Stomach (tissue), 8 donors: ENCODE measurements at regions not wholly inside any gene's neighbourhood (a gene's known extent, or its start where the extent isn't known, plus 50 kb on each side); places are given as distances from the start of the nearest gene placed in this dataset.

Experiments
- DNase-seq, 2 donors: peaks; one replicate each; pipeline versions ENCODE4 v3.0.0 to v3.0.0-alpha.2; 2013 to 2019
- H3K27ac ChIP-seq, 5 donors: fragments of 200-600 bp in 4 of 5; sonication (generic) in 4 of 5; one replicate each; pipeline ENCODE4 v1.5.1; 2013 to 2019; ENCODE audit warnings: mild to moderate bottlenecking in 1 of 5, moderate library complexity in 1 of 5
- H3K27me3 ChIP-seq, 3 donors: fragments of 200-600 bp; sonication (generic); one replicate each; pipeline ENCODE4 v1.5.1; 2017 to 2019; ENCODE audit warnings: mixed run types in 1 of 3
- H3K36me3 ChIP-seq, 4 donors: fragments of 200-600 bp; sonication (generic); 1 replicate in 3 of 4; 2 replicates in 1 of 4; pipeline ENCODE4 v1.5.1; 2016 to 2019
- H3K4me1 ChIP-seq, 4 donors: fragments of 200-600 bp; sonication (generic); one replicate each; pipeline ENCODE4 v1.5.1; 2016 to 2019
- H3K4me3 ChIP-seq, 4 donors: fragments of 200-600 bp; sonication (generic) in 3 of 4; one replicate each; pipeline ENCODE4 v1.5.1; 2016 to 2019; ENCODE audit warnings: mild to moderate bottlenecking in 1 of 4
- H3K9me3 ChIP-seq, 4 donors: fragments of 200-600 bp; sonication (generic); one replicate each; pipeline ENCODE4 v1.5.1; 2016 to 2019
- EP300 ChIP-seq: sonication (generic); formaldehyde crosslinking; IDR thresholded peaks from one replicate; pipeline ENCODE4 v1.6.1; 2017; ENCODE audit warnings: antibody characterized with exemption
- POLR2A ChIP-seq, 4 donors: fragments of 450-650 bp; IDR thresholded peaks; one replicate each; pipeline ENCODE4 v1.6.1; 2016; ENCODE audit warnings: antibody characterized with exemption in 4 of 4, control low read depth in 2 of 4, mild to moderate bottlenecking in 1 of 4, moderate library complexity in 1 of 4
- POLR2AphosphoS5 ChIP-seq, 3 donors: sonication (generic); formaldehyde crosslinking; IDR thresholded peaks; one replicate each; pipeline ENCODE4 v1.6.1; 2016; ENCODE audit warnings: antibody characterized with exemption in 3 of 3
- WGBS, 5 donors: extraction: QIAGEN DNeasy Blood & Tissue Kit in 3 of 5; methylation state at CpG; one replicate each; pipeline versions ENCODE4 v1.1.5 to v1.1.7; 2013 to 2018; 5-methylcytosine and 5-hydroxymethylcytosine counted together
- intact Hi-C: fragments of 100-400 bp; cut with DNase I; formaldehyde crosslinking; loops from one replicate; pipeline ENCODE4 v1.15.1; 2023; ENCODE audit warnings: low total_unique reads
- TF ChIP-seq, protein P1 (sequence below), 7 experiments: fragments of 450-650 bp in 4 of 7; fragments of 200-600 bp in 3 of 7; sonication (generic) in 3 of 7; IDR thresholded peaks; one replicate each; pipeline ENCODE4 v1.5.1; 2016 to 2019; ENCODE audit warnings: antibody characterized with exemption in 7 of 7, control low read depth in 2 of 7, mild to moderate bottlenecking in 1 of 7
- donor health status: healthy with polysubstance abuse.
- donor health status: Bipolar disorder and iron deficiency.
- donor health status: healthy.

DNA sequence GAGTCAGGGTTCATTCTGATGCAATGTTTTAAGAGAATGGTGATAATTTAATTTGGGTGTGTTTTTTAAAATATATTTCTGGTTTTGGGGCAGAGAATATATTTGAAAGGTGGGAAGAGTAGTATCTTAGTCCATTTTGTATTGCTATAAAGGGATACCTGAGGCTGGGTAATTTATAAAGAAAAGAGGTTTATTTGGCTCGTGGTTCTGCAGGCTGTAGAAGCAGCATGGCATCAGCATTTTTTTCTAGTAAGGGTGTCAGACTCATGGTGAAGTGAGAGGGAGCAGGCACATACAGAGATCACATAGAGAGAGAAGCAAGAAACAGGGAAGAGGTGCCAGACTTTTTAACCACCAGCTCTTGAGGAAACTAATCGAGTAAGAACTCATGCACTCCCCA is 152.7 kb downstream of the SHOX2 start:
- Histone ChIP-seq H3K9me3 (no peaks in the 10 kb centered on the region), H3K4me1 (no peaks in the 10 kb centered on the region), H3K36me3 (no peaks in the 10 kb centered on the region), H3K27me3 (no peaks in the 10 kb centered on the region), H3K27ac (no peak overlapping the region), H3K4me3 (no peak overlapping the region)
- WGBS, 5 donors = 48 to 67% (median 52%) methylated on average over 2 of the region's 2 CpGs
- no peak for DNase-seq
- intact Hi-C loops = no loop called here
- TF ChIP-seq EP300 (no peak), POLR2AphosphoS5 (IDR thresholded peaks at IDR 0.05) (no peak), POLR2A (IDR thresholded peaks at IDR 0.05) (no peak)
- TF ChIP-seq, protein P1, sequence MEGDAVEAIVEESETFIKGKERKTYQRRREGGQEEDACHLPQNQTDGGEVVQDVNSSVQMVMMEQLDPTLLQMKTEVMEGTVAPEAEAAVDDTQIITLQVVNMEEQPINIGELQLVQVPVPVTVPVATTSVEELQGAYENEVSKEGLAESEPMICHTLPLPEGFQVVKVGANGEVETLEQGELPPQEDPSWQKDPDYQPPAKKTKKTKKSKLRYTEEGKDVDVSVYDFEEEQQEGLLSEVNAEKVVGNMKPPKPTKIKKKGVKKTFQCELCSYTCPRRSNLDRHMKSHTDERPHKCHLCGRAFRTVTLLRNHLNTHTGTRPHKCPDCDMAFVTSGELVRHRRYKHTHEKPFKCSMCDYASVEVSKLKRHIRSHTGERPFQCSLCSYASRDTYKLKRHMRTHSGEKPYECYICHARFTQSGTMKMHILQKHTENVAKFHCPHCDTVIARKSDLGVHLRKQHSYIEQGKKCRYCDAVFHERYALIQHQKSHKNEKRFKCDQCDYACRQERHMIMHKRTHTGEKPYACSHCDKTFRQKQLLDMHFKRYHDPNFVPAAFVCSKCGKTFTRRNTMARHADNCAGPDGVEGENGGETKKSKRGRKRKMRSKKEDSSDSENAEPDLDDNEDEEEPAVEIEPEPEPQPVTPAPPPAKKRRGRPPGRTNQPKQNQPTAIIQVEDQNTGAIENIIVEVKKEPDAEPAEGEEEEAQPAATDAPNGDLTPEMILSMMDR (IDR thresholded peaks at IDR 0.05) = no peak

DNA sequence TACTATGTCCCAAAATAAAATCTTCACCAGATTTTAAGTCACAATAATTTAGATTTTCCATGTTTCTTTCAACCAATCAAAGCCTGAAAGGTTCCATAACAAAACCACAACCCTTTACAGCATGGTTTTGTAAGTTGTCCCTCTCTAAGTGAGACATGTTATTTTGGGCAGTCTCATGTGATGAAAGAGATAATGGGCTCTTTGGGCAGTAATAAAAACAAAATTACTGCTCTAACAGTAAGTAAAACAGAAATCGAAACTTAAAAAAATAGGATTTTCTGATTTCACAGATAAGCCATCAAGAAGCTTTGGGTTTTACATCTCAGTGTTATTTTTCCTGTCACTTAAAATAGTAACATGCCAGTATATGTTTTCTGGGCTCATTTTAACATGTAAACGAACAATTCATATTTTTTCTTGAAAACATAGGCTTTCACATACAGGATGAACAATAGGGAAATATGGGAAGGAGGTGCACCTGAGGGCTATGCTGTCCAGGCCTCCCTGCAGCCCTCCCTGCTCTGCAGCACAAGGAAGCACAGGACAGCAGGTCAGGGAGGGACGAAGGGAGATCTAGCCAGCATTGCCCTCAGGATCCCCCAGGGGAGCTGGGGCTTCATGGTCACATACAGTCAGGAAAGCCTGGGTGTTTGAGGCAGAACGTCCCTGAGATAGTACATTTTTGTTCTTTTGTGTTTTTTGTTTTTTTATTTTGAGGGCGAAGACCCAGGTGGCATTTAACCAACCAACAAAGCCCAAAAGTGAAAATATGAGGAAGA is 157.4 kb downstream of the SHOX2 start:
- no peak overlapping the region for H3K27ac ChIP-seq
- no peak overlapping the region for H3K4me3 ChIP-seq
- intact Hi-C loops = no loop called here
- no peaks in the 10 kb centered on the region for H3K4me1 ChIP-seq
- H3K27me3 ChIP-seq = no peaks in the 10 kb centered on the region
- TF ChIP-seq, protein P1 (IDR thresholded peaks at IDR 0.05) = no peak
- TF ChIP-seq EP300 (no peak), POLR2A (IDR thresholded peaks at IDR 0.05) (no peak), POLR2AphosphoS5 (IDR thresholded peaks at IDR 0.05) (no peak)
- WGBS, 5 donors = 38 to 54% (median 48%) methylated on average over 5 of the region's 5 CpGs
- H3K36me3 ChIP-seq = no peaks in the 10 kb centered on the region
- DNase-seq = no peak
- H3K9me3 ChIP-seq = no peaks in the 10 kb centered on the region

DNA sequence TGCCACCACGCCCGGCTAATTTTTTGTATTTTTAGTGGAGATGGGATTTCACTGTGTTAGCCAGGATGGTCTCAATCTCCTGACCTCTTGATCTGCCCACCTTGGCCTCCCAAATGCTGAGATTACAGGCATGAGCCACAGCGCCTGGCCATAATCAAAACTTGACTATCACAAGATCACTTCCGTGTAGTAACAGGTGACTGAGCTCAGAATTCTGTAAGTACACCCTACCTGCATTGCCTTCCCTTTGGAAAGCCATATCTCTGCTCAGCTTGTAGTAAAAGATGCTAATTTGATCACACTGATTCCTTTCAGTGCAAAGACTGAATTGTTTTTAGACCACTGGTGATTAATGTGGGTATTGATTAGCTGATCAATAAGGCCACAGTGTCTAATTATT is 167.1 kb downstream of the SHOX2 start:
- Histone ChIP-seq H3K36me3 (no peaks in the 10 kb centered on the region), H3K27me3 (no peaks in the 10 kb centered on the region), H3K27ac (no peak overlapping the region), H3K4me3 (no peak overlapping the region), H3K9me3 (no peaks in the 10 kb centered on the region), H3K4me1 (no peaks in the 10 kb centered on the region)
- intact Hi-C loops = no loop called here
- WGBS, 5 donors = 66 to 87% (median 82%) methylated on average over 4 of the region's 4 CpGs
- TF ChIP-seq EP300 = no peak
- no peak for TF ChIP-seq POLR2A (IDR thresholded peaks at IDR 0.05)
- no peak for TF ChIP-seq POLR2AphosphoS5 (IDR thresholded peaks at IDR 0.05)
- TF ChIP-seq, protein P1 (IDR thresholded peaks at IDR 0.05) = no peak
- DNase-seq = no peak

- peak in 1 of 2 donors; percentile 24 for DNase-seq
- Histone ChIP-seq H3K27me3 (no peaks in the 10 kb centered on the region), H3K36me3 (no peaks in the 10 kb centered on the region), H3K4me1 (no peaks in the 10 kb centered on the region), H3K9me3 (no peaks in the 10 kb centered on the region), H3K4me3 (no peak overlapping the region), H3K27ac (no peak overlapping the region)
- TF ChIP-seq EP300 = no peak
- TF ChIP-seq POLR2A (IDR thresholded peaks at IDR 0.05) = no peak
- TF ChIP-seq, protein P1 (IDR thresholded peaks at IDR 0.05) = no peak
- no peak for TF ChIP-seq POLR2AphosphoS5 (IDR thresholded peaks at IDR 0.05)
- WGBS, 5 donors = 73 to 87% (median 81%) methylated on average over 5 of the region's 5 CpGs
- intact Hi-C loops = no loop called here
Measured at GRCh38 chr3:157938154-157938779, 168.0 kb downstream of the SHOX2 start.
